HL-60 (cell line): ENCODE measurements at regions not wholly inside any gene's neighbourhood (a gene's known extent, or its start where the extent isn't known, plus 50 kb on each side); places are given as distances from the start of the nearest gene placed in this dataset.

Experiments used
- CTCF ChIP-seq: IDR thresholded peaks from one replicate; pipeline ENCODE4 v1.5.1; 2011; ENCODE audit warnings: low read length, control low read depth, inconsistent platforms; ENCODE audit not compliant: insufficient read depth
- GABPA ChIP-seq: IDR thresholded peaks from 2 replicates; pipeline ENCODE4 v1.6.1; 2012; ENCODE audit warnings: low read depth
- POLR2AphosphoS5 ChIP-seq: IDR thresholded peaks from 2 replicates; pipeline ENCODE4 v1.6.1; 2012; ENCODE audit warnings: low read depth
- SPI1 ChIP-seq: IDR thresholded peaks from 2 replicates; pipeline ENCODE4 v1.6.1; 2012; ENCODE audit warnings: low read depth, mild to moderate bottlenecking, borderline replicate concordance
- TF ChIP-seq, protein P1 (sequence below): IDR thresholded peaks from 2 replicates; pipeline ENCODE4 v1.6.1; 2012; ENCODE audit warnings: low read depth; ENCODE audit not compliant: insufficient replicate concordance

DNA sequence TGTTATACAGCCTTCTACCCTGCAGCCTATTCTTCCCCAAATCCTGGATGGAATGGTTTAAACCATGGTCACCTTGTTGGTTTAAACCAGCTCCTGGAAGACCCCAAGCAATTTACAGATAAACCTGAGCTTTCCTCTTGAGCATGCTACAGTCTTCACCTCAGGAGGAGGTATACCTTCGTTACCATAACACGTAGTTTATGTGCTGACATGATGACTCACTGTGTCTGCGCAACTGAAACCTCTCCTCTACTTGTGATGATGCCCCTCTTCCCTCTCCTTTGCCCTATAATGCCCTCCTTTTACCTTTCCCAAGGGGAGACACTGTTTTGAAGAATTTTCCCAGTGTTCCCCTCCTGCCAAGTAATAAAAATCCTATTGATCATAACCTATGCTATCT, 457.3 kb upstream of the RGS18 start:
- TF ChIP-seq CTCF (no peak), GABPA (no peak), SPI1 (no peak), POLR2AphosphoS5 (no peak)
- TF ChIP-seq, protein P1, sequence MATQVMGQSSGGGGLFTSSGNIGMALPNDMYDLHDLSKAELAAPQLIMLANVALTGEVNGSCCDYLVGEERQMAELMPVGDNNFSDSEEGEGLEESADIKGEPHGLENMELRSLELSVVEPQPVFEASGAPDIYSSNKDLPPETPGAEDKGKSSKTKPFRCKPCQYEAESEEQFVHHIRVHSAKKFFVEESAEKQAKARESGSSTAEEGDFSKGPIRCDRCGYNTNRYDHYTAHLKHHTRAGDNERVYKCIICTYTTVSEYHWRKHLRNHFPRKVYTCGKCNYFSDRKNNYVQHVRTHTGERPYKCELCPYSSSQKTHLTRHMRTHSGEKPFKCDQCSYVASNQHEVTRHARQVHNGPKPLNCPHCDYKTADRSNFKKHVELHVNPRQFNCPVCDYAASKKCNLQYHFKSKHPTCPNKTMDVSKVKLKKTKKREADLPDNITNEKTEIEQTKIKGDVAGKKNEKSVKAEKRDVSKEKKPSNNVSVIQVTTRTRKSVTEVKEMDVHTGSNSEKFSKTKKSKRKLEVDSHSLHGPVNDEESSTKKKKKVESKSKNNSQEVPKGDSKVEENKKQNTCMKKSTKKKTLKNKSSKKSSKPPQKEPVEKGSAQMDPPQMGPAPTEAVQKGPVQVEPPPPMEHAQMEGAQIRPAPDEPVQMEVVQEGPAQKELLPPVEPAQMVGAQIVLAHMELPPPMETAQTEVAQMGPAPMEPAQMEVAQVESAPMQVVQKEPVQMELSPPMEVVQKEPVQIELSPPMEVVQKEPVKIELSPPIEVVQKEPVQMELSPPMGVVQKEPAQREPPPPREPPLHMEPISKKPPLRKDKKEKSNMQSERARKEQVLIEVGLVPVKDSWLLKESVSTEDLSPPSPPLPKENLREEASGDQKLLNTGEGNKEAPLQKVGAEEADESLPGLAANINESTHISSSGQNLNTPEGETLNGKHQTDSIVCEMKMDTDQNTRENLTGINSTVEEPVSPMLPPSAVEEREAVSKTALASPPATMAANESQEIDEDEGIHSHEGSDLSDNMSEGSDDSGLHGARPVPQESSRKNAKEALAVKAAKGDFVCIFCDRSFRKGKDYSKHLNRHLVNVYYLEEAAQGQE, result no peak
